ENCODE measurements at regions not wholly inside any gene's neighbourhood (a gene's known extent, or its start where the extent isn't known, plus 50 kb on each side); places are given as distances from the start of the nearest gene placed in this dataset.

GRCh38 chr6:56005426-56005825 lies 130.0 kb upstream of the BMP5 start:
- H3K9me2 ChIP-seq, result no peaks in the 10 kb centered on the region
- ChIA-PET POLR2A (no interaction called here), CTCF (no interaction called here)
- no peak for TF ChIP-seq PBX3 (IDR thresholded peaks at IDR 0.05)
- no peak for TF ChIP-seq MEF2A (IDR thresholded peaks at IDR 0.05; ENCODE audit: borderline replicate concordance, low read depth)
- TF ChIP-seq TEAD4 (IDR thresholded peaks at IDR 0.05; ENCODE audit: borderline replicate concordance, insufficient read depth), result no peak
- no peak for TF ChIP-seq RCOR1 (IDR thresholded peaks at IDR 0.05; ENCODE audit: low read length)
- no peak for TF ChIP-seq IRF3 (IDR thresholded peaks at IDR 0.05; ENCODE audit: low read depth, low read length)
- no peak for TF ChIP-seq RFX5 (IDR thresholded peaks at IDR 0.05; ENCODE audit: low read length)
- TF ChIP-seq ELF1 (IDR thresholded peaks at IDR 0.05), result no peak
- no peak for TF ChIP-seq ZBTB33 (IDR thresholded peaks at IDR 0.05; ENCODE audit: borderline replicate concordance, low read depth)
- no peak for TF ChIP-seq USF1 (IDR thresholded peaks at IDR 0.05; ENCODE audit: borderline replicate concordance, low read depth)
- no peak for TF ChIP-seq EP300 (IDR thresholded peaks at IDR 0.05; ENCODE audit: borderline replicate concordance in 1 of 2, low read depth in 1 of 2, low read length in 1 of 2)
- no peak for TF ChIP-seq NRF1 (IDR thresholded peaks at IDR 0.05; ENCODE audit: low read depth, low read length)
- TF ChIP-seq SIN3A (IDR thresholded peaks at IDR 0.05; ENCODE audit: borderline replicate concordance, low read depth, low read length), result no peak
- H3K4me3 ChIP-seq (ENCODE audit: low read depth in 2 of 2, low read length in 1 of 2), result no peak overlapping the region
- no peaks in the 10 kb centered on the region for H3K4me1 ChIP-seq (ENCODE audit: control insufficient read depth in 1 of 2, insufficient read depth in 2 of 2, low read depth in 1 of 2, low read length in 1 of 2)
- no peak overlapping the region for H3K9ac ChIP-seq
- no peak overlapping the region for H2AFZ ChIP-seq (ENCODE audit: low read depth)
- no peaks in the 10 kb centered on the region for H3F3A ChIP-seq (replicated peaks; ENCODE audit: insufficient read depth)
- DNase-seq, result no peak
- no peaks in the 10 kb centered on the region for H3K9me3 ChIP-seq
- H3K79me2 ChIP-seq (ENCODE audit: insufficient read depth), result no peaks in the 10 kb centered on the region
- no peaks in the 10 kb centered on the region for H3K27me3 ChIP-seq (ENCODE audit: insufficient read depth)
- no peaks in the 10 kb centered on the region for H4K20me1 ChIP-seq (ENCODE audit: insufficient read depth)
- 39% methylated on average over 1 of the region's 1 CpG for WGBS (ENCODE audit: low lambda C conversion rate)
- H3K4me2 ChIP-seq, result no peak overlapping the region
- no peak overlapping the region for H3K27ac ChIP-seq (ENCODE audit: low read depth in 2 of 2, low read length in 1 of 2)
- H3K36me3 ChIP-seq (replicated peaks in 1 of 2; ENCODE audit: control insufficient read depth in 1 of 2, insufficient read depth in 2 of 2, low read length in 1 of 2), result no peaks in the 10 kb centered on the region

GRCh38 chr6:56004426-56004825 lies 129.0 kb upstream of the BMP5 start:
- Histone ChIP-seq H3K27me3 (ENCODE audit: insufficient read depth) (no peaks in the 10 kb centered on the region), H3K9me2 (no peaks in the 10 kb centered on the region), H3K27ac (ENCODE audit: low read depth in 2 of 2, low read length in 1 of 2) (no peak overlapping the region), H3K36me3 (replicated peaks in 1 of 2; ENCODE audit: control insufficient read depth in 1 of 2, insufficient read depth in 2 of 2, low read length in 1 of 2) (no peaks in the 10 kb centered on the region), H3K79me2 (ENCODE audit: insufficient read depth) (no peaks in the 10 kb centered on the region), H3F3A (replicated peaks; ENCODE audit: insufficient read depth) (no peaks in the 10 kb centered on the region), H3K4me1 (ENCODE audit: control insufficient read depth in 1 of 2, insufficient read depth in 2 of 2, low read depth in 1 of 2, low read length in 1 of 2) (no peaks in the 10 kb centered on the region), H4K20me1 (ENCODE audit: insufficient read depth) (no peaks in the 10 kb centered on the region), H3K4me2 (no peak overlapping the region), H3K9me3 (no peaks in the 10 kb centered on the region), H3K4me3 (ENCODE audit: low read depth in 2 of 2, low read length in 1 of 2) (no peak overlapping the region), H3K9ac (no peak overlapping the region), H2AFZ (ENCODE audit: low read depth) (no peak overlapping the region)
- POLR2A ChIA-PET, result no interaction called here
- CTCF ChIA-PET, result no interaction called here
- 38% methylated on average over 2 of the region's 2 CpGs for WGBS (ENCODE audit: low lambda C conversion rate)
- DNase-seq, result no peak
- no peak for TF ChIP-seq RFX5 (IDR thresholded peaks at IDR 0.05; ENCODE audit: low read length)
- no peak for TF ChIP-seq RCOR1 (IDR thresholded peaks at IDR 0.05; ENCODE audit: low read length)
- no peak for TF ChIP-seq MXI1 (IDR thresholded peaks at IDR 0.05; ENCODE audit: low read depth, low read length)
- TF ChIP-seq RXRA (IDR thresholded peaks at IDR 0.05; ENCODE audit: borderline replicate concordance, low read depth), result no peak
- TF ChIP-seq RAD21 (IDR thresholded peaks at IDR 0.05; ENCODE audit: low read length), result no peak
- TF ChIP-seq PBX3 (IDR thresholded peaks at IDR 0.05), result no peak
- no peak for TF ChIP-seq TCF12 (IDR thresholded peaks at IDR 0.05)
- TF ChIP-seq POLR2AphosphoS5 (IDR thresholded peaks at IDR 0.05; ENCODE audit: low read depth, low read length), result no peak
- TF ChIP-seq YY1 (IDR thresholded peaks at IDR 0.05; ENCODE audit: low read depth), result no peak
- TF ChIP-seq CTCF (IDR thresholded peaks at IDR 0.05), result no peak
- TF ChIP-seq MAX (IDR thresholded peaks at IDR 0.05; ENCODE audit: low read depth), result no peak
